HL-60 (cell line): ENCODE measurements at regions not wholly inside any gene's neighbourhood (a gene's known extent, or its start where the extent isn't known, plus 50 kb on each side); places are given as distances from the start of the nearest gene placed in this dataset.
A peak's percentile ranks its signal among the peaks of the same experiment; 100 is the strongest.

Experiments used
- DNase-seq, 2 experiments: peaks; one replicate each; pipeline ENCODE4 v3.0.0-alpha.2; 2010 to 2020; ENCODE audit warnings: low read depth in 1 of 2, low spot score in 1 of 2
- H3K27ac ChIP-seq: fragments of 250-450 bp; sonication (Bioruptor Pico); replicated peaks from 2 replicates; pipeline ENCODE4 v1.5.1; 2020; ENCODE audit warnings: mild to moderate bottlenecking, moderate library complexity
- H3K27me3 ChIP-seq: fragments of 250-450 bp; sonication (Bioruptor Pico); 2 replicates; pipeline ENCODE4 v1.5.1; 2021; ENCODE audit warnings: mild to moderate bottlenecking, moderate library complexity; ENCODE audit not compliant: insufficient read depth, poor library complexity, severe bottlenecking
- H3K4me3 ChIP-seq: replicated peaks from 2 replicates; pipeline ENCODE4 v1.5.1; 2011; ENCODE audit warnings: mild to moderate bottlenecking, control low read depth, low read length; ENCODE audit not compliant: insufficient read depth
- GABPA ChIP-seq: IDR thresholded peaks from 2 replicates; pipeline ENCODE4 v1.6.1; 2012; ENCODE audit warnings: low read depth
- POLR2AphosphoS5 ChIP-seq: IDR thresholded peaks from 2 replicates; pipeline ENCODE4 v1.6.1; 2012; ENCODE audit warnings: low read depth
- SPI1 ChIP-seq: IDR thresholded peaks from 2 replicates; pipeline ENCODE4 v1.6.1; 2012; ENCODE audit warnings: low read depth, mild to moderate bottlenecking, borderline replicate concordance
- TF ChIP-seq, protein P1 (sequence below): IDR thresholded peaks from 2 replicates; pipeline ENCODE4 v1.6.1; 2012; ENCODE audit warnings: low read depth; ENCODE audit not compliant: insufficient replicate concordance
- TF ChIP-seq, protein P2 (sequence below): IDR thresholded peaks from one replicate; pipeline ENCODE4 v1.5.1; 2011; ENCODE audit warnings: low read length, control low read depth, inconsistent platforms; ENCODE audit not compliant: insufficient read depth

GRCh38 chr9:105043370-105043936, 115.5 kb upstream of the ABCA1 start:
- H3K4me3 ChIP-seq = no peak overlapping the region
- DNase-seq = peak in 1 of 2 experiments; percentile 18
- TF ChIP-seq, protein P1, sequence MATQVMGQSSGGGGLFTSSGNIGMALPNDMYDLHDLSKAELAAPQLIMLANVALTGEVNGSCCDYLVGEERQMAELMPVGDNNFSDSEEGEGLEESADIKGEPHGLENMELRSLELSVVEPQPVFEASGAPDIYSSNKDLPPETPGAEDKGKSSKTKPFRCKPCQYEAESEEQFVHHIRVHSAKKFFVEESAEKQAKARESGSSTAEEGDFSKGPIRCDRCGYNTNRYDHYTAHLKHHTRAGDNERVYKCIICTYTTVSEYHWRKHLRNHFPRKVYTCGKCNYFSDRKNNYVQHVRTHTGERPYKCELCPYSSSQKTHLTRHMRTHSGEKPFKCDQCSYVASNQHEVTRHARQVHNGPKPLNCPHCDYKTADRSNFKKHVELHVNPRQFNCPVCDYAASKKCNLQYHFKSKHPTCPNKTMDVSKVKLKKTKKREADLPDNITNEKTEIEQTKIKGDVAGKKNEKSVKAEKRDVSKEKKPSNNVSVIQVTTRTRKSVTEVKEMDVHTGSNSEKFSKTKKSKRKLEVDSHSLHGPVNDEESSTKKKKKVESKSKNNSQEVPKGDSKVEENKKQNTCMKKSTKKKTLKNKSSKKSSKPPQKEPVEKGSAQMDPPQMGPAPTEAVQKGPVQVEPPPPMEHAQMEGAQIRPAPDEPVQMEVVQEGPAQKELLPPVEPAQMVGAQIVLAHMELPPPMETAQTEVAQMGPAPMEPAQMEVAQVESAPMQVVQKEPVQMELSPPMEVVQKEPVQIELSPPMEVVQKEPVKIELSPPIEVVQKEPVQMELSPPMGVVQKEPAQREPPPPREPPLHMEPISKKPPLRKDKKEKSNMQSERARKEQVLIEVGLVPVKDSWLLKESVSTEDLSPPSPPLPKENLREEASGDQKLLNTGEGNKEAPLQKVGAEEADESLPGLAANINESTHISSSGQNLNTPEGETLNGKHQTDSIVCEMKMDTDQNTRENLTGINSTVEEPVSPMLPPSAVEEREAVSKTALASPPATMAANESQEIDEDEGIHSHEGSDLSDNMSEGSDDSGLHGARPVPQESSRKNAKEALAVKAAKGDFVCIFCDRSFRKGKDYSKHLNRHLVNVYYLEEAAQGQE = no peak
- TF ChIP-seq GABPA (no peak), POLR2AphosphoS5 (no peak), SPI1 (no peak)
- TF ChIP-seq, protein P2, sequence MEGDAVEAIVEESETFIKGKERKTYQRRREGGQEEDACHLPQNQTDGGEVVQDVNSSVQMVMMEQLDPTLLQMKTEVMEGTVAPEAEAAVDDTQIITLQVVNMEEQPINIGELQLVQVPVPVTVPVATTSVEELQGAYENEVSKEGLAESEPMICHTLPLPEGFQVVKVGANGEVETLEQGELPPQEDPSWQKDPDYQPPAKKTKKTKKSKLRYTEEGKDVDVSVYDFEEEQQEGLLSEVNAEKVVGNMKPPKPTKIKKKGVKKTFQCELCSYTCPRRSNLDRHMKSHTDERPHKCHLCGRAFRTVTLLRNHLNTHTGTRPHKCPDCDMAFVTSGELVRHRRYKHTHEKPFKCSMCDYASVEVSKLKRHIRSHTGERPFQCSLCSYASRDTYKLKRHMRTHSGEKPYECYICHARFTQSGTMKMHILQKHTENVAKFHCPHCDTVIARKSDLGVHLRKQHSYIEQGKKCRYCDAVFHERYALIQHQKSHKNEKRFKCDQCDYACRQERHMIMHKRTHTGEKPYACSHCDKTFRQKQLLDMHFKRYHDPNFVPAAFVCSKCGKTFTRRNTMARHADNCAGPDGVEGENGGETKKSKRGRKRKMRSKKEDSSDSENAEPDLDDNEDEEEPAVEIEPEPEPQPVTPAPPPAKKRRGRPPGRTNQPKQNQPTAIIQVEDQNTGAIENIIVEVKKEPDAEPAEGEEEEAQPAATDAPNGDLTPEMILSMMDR = no peak
- H3K27ac ChIP-seq = no peak overlapping the region
- H3K27me3 ChIP-seq = no peaks in the 10 kb centered on the region

- Histone ChIP-seq H3K27me3 (no peaks in the 10 kb centered on the region), H3K4me3 (no peak overlapping the region), H3K27ac (no peak overlapping the region)
- no peak for DNase-seq
- TF ChIP-seq, protein P1 = no peak
- TF ChIP-seq, protein P2 = no peak
- no peak for TF ChIP-seq GABPA
- no peak for TF ChIP-seq SPI1
- no peak for TF ChIP-seq POLR2AphosphoS5
Measured at GRCh38 chr9:105044518-105044917, 116.6 kb upstream of the ABCA1 start.

GRCh38 chr9:105046907-105047741, 119.2 kb upstream of the ABCA1 start:
- Histone ChIP-seq H3K27ac (no peak overlapping the region), H3K4me3 (no peak overlapping the region), H3K27me3 (no peaks in the 10 kb centered on the region)
- no peak for DNase-seq
- no peak for TF ChIP-seq SPI1
- TF ChIP-seq POLR2AphosphoS5 = no peak
- TF ChIP-seq, protein P2 = no peak
- no peak for TF ChIP-seq GABPA
- TF ChIP-seq, protein P1 = no peak
